BLaER1 treated with 17β-estradiol and CSF1 and Interleukin-3, amounts not matched to agents 10 nM and 100 nM (cell line): ENCODE measurements at regions not wholly inside any gene's neighbourhood (a gene's known extent, or its start where the extent isn't known, plus 50 kb on each side); places are given as distances from the start of the nearest gene placed in this dataset.

Source experiments
- H3K27ac ChIP-seq, 11 experiments: shearing (Covaris generic); formaldehyde crosslinking; 2 replicates each; pipeline ENCODE4 v1.8.1; 2022
- H3K27me3 ChIP-seq, 11 experiments: shearing (Covaris generic); formaldehyde crosslinking; 2 replicates each; pipeline ENCODE4 v1.8.1; 2022
- H3K36me3 ChIP-seq, 11 experiments: shearing (Covaris generic); formaldehyde crosslinking; 2 replicates each; pipeline ENCODE4 v1.8.1; 2022
- H3K4me1 ChIP-seq, 10 experiments: shearing (Covaris generic); formaldehyde crosslinking; 2 replicates each; pipeline ENCODE4 v1.8.1; 2022
- H3K4me2 ChIP-seq, 11 experiments: shearing (Covaris generic); formaldehyde crosslinking; 2 replicates each; pipeline ENCODE4 v1.8.1; 2022
- H3K4me3 ChIP-seq, 10 experiments: shearing (Covaris generic); formaldehyde crosslinking; 2 replicates each; pipeline ENCODE4 v1.8.1; 2022
- H3K9ac ChIP-seq, 11 experiments: shearing (Covaris generic); formaldehyde crosslinking; 2 replicates each; pipeline ENCODE4 v1.8.1; 2022
- H3K9me3 ChIP-seq, 11 experiments: shearing (Covaris generic); formaldehyde crosslinking; replicated peaks in 1 of 11; 2 replicates each; pipeline ENCODE4 v1.8.1; 2022
- H4K20me1 ChIP-seq, 11 experiments: shearing (Covaris generic); formaldehyde crosslinking; 2 replicates each; pipeline ENCODE4 v1.8.1; 2022
- Cebpa-rat ChIP-seq, 11 experiments: shearing (Covaris generic); IDR thresholded peaks; 2 replicates each; pipeline ENCODE4 v1.8.1; 2022

GRCh38 chr11:109302591-109303334 lies 119.2 kb upstream of the C11orf87 start:
- H3K9ac ChIP-seq: no peak overlapping the region
- H3K4me1 ChIP-seq: peaks cover 0 to 17% (median 10%) of the 10 kb centered on the region in 10 experiments; a peak in 11 of 20 replicates
- H3K36me3 ChIP-seq: no peaks in the 10 kb centered on the region
- no peak overlapping the region for H3K4me2 ChIP-seq
- no peak overlapping the region for H3K4me3 ChIP-seq
- no peaks in the 10 kb centered on the region for H3K9me3 ChIP-seq
- TF ChIP-seq Cebpa-rat (IDR thresholded peaks at IDR 0.05): no peak
- H4K20me1 ChIP-seq: no peaks in the 10 kb centered on the region
- no peaks in the 10 kb centered on the region for H3K27me3 ChIP-seq
- no peak overlapping the region for H3K27ac ChIP-seq

- no peak for TF ChIP-seq Cebpa-rat (IDR thresholded peaks at IDR 0.05)
- Histone ChIP-seq H3K4me2 (no peak overlapping the region), H3K36me3 (no peaks in the 10 kb centered on the region)
Observed at GRCh38 chr11:109303342-109303741, 118.6 kb upstream of the C11orf87 start.

DNA sequence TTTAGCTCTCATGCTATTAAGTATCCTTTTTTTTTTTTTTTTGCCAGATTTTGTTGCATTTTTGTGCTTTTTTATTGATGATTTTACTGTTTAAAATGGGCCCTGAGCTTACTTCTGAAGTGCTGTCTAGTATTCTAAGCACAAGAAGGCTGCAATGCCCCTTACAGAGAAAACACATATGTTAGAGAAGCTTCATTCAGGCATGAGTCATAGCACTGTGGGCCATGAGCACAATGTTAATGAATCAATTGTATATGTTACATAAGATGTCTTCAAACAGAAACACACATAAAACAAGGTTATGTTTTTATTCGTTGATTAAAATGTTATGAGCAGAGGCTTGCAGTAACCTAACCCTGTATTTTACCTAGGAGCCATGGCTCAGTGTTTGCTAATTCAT lies 117.8 kb upstream of the C11orf87 start:
- Histone ChIP-seq H3K4me3 (no peak overlapping the region), H3K9me3 (no peaks in the 10 kb centered on the region), H3K36me3 (no peaks in the 10 kb centered on the region), H3K27me3 (no peaks in the 10 kb centered on the region), H3K9ac (no peak overlapping the region), H4K20me1 (no peaks in the 10 kb centered on the region), H3K27ac (no peak overlapping the region), H3K4me2 (no peak overlapping the region), H3K4me1 (peaks cover 0 to 17% (median 10%) of the 10 kb centered on the region in 10 experiments; a peak in 11 of 20 replicates)
- TF ChIP-seq Cebpa-rat (IDR thresholded peaks at IDR 0.05): no peak

More at GRCh38 chr11:109303342-109303741, 118.6 kb upstream of the C11orf87 start:
- Histone ChIP-seq H4K20me1 (no peaks in the 10 kb centered on the region), H3K9me3 (no peaks in the 10 kb centered on the region), H3K27me3 (no peaks in the 10 kb centered on the region), H3K9ac (no peak overlapping the region), H3K27ac (no peak overlapping the region), H3K4me3 (no peak overlapping the region), H3K4me1 (peaks cover 0 to 17% (median 10%) of the 10 kb centered on the region in 10 experiments; a peak in 11 of 20 replicates)

DNA sequence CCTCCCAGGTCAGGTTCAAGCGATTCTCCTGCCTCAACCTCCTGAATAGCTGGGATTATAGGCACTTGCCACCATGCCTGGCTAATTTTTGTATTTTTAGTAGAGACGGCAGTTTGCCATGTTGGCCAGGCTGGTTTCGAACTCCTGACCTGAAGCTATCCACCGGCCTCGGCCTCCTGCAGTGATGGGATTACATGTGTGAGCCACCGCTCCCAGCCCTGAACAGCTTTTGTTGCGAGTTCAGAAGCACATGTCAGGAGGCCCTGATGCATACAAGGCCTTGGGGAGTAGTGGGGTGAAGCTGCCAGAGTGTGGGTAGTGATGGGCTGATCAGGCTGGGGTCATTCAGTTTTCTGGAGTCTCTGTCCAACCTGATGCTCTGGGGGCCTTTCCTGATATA lies 117.0 kb upstream of the C11orf87 start:
- no peak for TF ChIP-seq Cebpa-rat (IDR thresholded peaks at IDR 0.05)
- H3K4me3 ChIP-seq: no peak overlapping the region
- no peaks in the 10 kb centered on the region for H3K36me3 ChIP-seq
- H3K4me2 ChIP-seq: no peak overlapping the region
- H3K27ac ChIP-seq: no peak overlapping the region
- H3K9ac ChIP-seq: no peak overlapping the region
- no peaks in the 10 kb centered on the region for H3K9me3 ChIP-seq
- peaks cover 0 to 15% (median 10%) of the 10 kb centered on the region in 10 experiments; a peak in 11 of 20 replicates for H3K4me1 ChIP-seq
- H3K27me3 ChIP-seq: no peaks in the 10 kb centered on the region
- H4K20me1 ChIP-seq: no peaks in the 10 kb centered on the region

- no peak overlapping the region for H3K4me2 ChIP-seq
- no peak for TF ChIP-seq Cebpa-rat (IDR thresholded peaks at IDR 0.05)
- H4K20me1 ChIP-seq: no peaks in the 10 kb centered on the region
- no peaks in the 10 kb centered on the region for H3K36me3 ChIP-seq
- no peaks in the 10 kb centered on the region for H3K27me3 ChIP-seq
- no peak overlapping the region for H3K9ac ChIP-seq
- no peak overlapping the region for H3K27ac ChIP-seq
- no peaks in the 10 kb centered on the region for H3K9me3 ChIP-seq
- no peak overlapping the region for H3K4me3 ChIP-seq
- H3K4me1 ChIP-seq: peaks cover 0 to 2% (median under 1%) of the 10 kb centered on the region in 10 experiments; a peak in 8 of 20 replicates
Observed at GRCh38 chr11:109306322-109306721, 115.7 kb upstream of the C11orf87 start.

GRCh38 chr11:109307366-109307765 lies 114.6 kb upstream of the C11orf87 start:
- H3K27ac ChIP-seq: no peak overlapping the region
- no peak overlapping the region for H3K4me2 ChIP-seq
- H4K20me1 ChIP-seq: no peaks in the 10 kb centered on the region
- no peak for TF ChIP-seq Cebpa-rat (IDR thresholded peaks at IDR 0.05)
- no peaks in the 10 kb centered on the region for H3K4me1 ChIP-seq
- H3K36me3 ChIP-seq: no peaks in the 10 kb centered on the region
- no peak overlapping the region for H3K4me3 ChIP-seq
- no peak overlapping the region for H3K9ac ChIP-seq
- H3K9me3 ChIP-seq: no peaks in the 10 kb centered on the region
- H3K27me3 ChIP-seq: no peaks in the 10 kb centered on the region

- H3K9ac ChIP-seq: no peak overlapping the region
- H4K20me1 ChIP-seq: no peaks in the 10 kb centered on the region
- no peak for TF ChIP-seq Cebpa-rat (IDR thresholded peaks at IDR 0.05)
- H3K4me1 ChIP-seq: no peaks in the 10 kb centered on the region
- no peaks in the 10 kb centered on the region for H3K36me3 ChIP-seq
- no peaks in the 10 kb centered on the region for H3K9me3 ChIP-seq
- no peaks in the 10 kb centered on the region for H3K27me3 ChIP-seq
- no peak overlapping the region for H3K4me2 ChIP-seq
- no peak overlapping the region for H3K4me3 ChIP-seq
- no peak overlapping the region for H3K27ac ChIP-seq
Observed at GRCh38 chr11:109308551-109308950, 113.4 kb upstream of the C11orf87 start.

- no peak for TF ChIP-seq Cebpa-rat (IDR thresholded peaks at IDR 0.05)
- Histone ChIP-seq H3K27ac (no peak overlapping the region), H3K9ac (no peak overlapping the region), H3K4me1 (no peaks in the 10 kb centered on the region), H3K36me3 (no peaks in the 10 kb centered on the region), H3K4me3 (no peak overlapping the region), H3K4me2 (no peak overlapping the region), H4K20me1 (no peaks in the 10 kb centered on the region), H3K9me3 (peaks cover 0 to 2% (median 0%) of the 10 kb centered on the region in 11 experiments; a peak in 3 of 22 replicates), H3K27me3 (no peaks in the 10 kb centered on the region)
Observed at GRCh38 chr11:109309153-109309552, 112.8 kb upstream of the C11orf87 start.

GRCh38 chr11:109317726-109318125 lies 104.3 kb upstream of the C11orf87 start:
- H3K9ac ChIP-seq: no peak overlapping the region
- H3K36me3 ChIP-seq: no peaks in the 10 kb centered on the region
- H3K27me3 ChIP-seq: no peaks in the 10 kb centered on the region

DNA sequence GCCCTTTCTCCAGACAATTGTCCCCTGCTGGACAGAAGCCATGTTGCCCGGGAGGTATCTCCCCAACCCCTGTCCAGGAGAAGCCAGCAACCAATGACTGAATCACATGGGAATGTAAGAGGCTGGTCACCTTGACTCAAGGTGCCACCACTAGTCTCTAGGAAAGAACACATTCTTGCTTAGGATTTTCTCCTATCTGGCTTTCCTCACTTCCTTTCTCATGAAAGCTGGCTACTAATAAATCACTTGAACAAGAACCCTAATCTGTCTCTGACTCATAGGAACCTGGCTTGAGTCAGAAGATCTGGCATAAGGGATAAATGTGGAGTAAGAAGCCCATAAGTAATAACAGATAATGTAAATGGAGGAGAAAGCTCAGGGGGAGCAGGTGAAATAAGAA lies 101.4 kb upstream of the C11orf87 start:
- Histone ChIP-seq H3K4me2 (no peak overlapping the region), H3K27me3 (no peaks in the 10 kb centered on the region), H3K4me1 (no peaks in the 10 kb centered on the region), H3K9me3 (no peaks in the 10 kb centered on the region), H3K27ac (no peak overlapping the region), H3K9ac (no peak overlapping the region), H3K4me3 (no peak overlapping the region), H3K36me3 (no peaks in the 10 kb centered on the region), H4K20me1 (no peaks in the 10 kb centered on the region)
- no peak for TF ChIP-seq Cebpa-rat (IDR thresholded peaks at IDR 0.05)

More at GRCh38 chr11:109317726-109318125, 104.3 kb upstream of the C11orf87 start:
- peaks cover 0 to 4% (median 0%) of the 10 kb centered on the region in 11 experiments; a peak in 3 of 22 replicates for H3K9me3 ChIP-seq
- no peaks in the 10 kb centered on the region for H4K20me1 ChIP-seq
- no peak overlapping the region for H3K4me2 ChIP-seq
- H3K4me1 ChIP-seq: no peaks in the 10 kb centered on the region
- TF ChIP-seq Cebpa-rat (IDR thresholded peaks at IDR 0.05): no peak
- H3K27ac ChIP-seq: no peak overlapping the region
- no peak overlapping the region for H3K4me3 ChIP-seq
